Prostate gland (tissue), 2 donors: ENCODE measurements at regions not wholly inside any gene's neighbourhood (a gene's known extent, or its start where the extent isn't known, plus 50 kb on each side); places are given as distances from the start of the nearest gene placed in this dataset.

Experiments
- POLR2A ChIP-seq: fragments of 450-650 bp; IDR thresholded peaks from one replicate; pipeline ENCODE4 v1.6.1; 2016; ENCODE audit warnings: antibody characterized with exemption, mild to moderate bottlenecking
- POLR2AphosphoS5 ChIP-seq: sonication (generic); formaldehyde crosslinking; IDR thresholded peaks from one replicate; pipeline ENCODE4 v1.6.1; 2017; ENCODE audit warnings: antibody characterized with exemption
- TF ChIP-seq, protein P1 (sequence below), 4 experiments: fragments of 200-600 bp in 2 of 4; fragments of 450-650 bp in 2 of 4; sonication (generic) in 2 of 4; IDR thresholded peaks; 1 replicate in 3 of 4; 2 replicates in 1 of 4; pipeline ENCODE4 v1.5.1; 2016 to 2019; ENCODE audit warnings: antibody characterized with exemption in 4 of 4, mild to moderate bottlenecking in 2 of 4, moderate library complexity in 2 of 4

- TF ChIP-seq, protein P1, sequence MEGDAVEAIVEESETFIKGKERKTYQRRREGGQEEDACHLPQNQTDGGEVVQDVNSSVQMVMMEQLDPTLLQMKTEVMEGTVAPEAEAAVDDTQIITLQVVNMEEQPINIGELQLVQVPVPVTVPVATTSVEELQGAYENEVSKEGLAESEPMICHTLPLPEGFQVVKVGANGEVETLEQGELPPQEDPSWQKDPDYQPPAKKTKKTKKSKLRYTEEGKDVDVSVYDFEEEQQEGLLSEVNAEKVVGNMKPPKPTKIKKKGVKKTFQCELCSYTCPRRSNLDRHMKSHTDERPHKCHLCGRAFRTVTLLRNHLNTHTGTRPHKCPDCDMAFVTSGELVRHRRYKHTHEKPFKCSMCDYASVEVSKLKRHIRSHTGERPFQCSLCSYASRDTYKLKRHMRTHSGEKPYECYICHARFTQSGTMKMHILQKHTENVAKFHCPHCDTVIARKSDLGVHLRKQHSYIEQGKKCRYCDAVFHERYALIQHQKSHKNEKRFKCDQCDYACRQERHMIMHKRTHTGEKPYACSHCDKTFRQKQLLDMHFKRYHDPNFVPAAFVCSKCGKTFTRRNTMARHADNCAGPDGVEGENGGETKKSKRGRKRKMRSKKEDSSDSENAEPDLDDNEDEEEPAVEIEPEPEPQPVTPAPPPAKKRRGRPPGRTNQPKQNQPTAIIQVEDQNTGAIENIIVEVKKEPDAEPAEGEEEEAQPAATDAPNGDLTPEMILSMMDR (IDR thresholded peaks at IDR 0.05) = no peak
- TF ChIP-seq POLR2AphosphoS5 (no peak), POLR2A (no peak)
Observed at GRCh38 chrX:117196481-117196880, 733.7 kb upstream of the CT83 start.
